ENCODE measurements at regions not wholly inside any gene's neighbourhood (a gene's known extent, or its start where the extent isn't known, plus 50 kb on each side); places are given as distances from the start of the nearest gene placed in this dataset.

- DNase-seq: no peak
Observed at GRCh38 chr6:132868057-132868456, 53.7 kb downstream of the RPS12 start.

DNA sequence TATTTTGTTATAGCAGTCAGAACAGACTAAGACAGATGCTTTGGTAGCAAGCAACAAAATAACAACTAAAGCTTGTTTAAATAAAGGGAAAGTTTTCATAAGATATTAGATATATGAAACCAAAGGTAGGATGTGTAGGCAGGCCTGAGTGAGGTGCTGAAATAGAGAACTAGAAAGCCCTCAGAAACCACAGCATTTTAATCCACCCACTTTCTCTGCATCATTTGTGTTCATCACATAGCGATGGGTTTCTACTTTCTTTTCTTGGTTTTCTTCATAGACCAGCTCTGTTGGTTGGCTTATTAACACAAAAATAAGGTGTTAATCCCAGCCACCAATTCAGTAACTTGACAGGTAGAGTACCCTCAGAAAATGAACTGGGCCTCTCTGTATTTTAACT is 58.6 kb downstream of the RPS12 start:
- no peak for DNase-seq

GRCh38 chr6:132877003-132877402 is 62.6 kb downstream of the RPS12 start:
- DNase-seq: no peak

DNA sequence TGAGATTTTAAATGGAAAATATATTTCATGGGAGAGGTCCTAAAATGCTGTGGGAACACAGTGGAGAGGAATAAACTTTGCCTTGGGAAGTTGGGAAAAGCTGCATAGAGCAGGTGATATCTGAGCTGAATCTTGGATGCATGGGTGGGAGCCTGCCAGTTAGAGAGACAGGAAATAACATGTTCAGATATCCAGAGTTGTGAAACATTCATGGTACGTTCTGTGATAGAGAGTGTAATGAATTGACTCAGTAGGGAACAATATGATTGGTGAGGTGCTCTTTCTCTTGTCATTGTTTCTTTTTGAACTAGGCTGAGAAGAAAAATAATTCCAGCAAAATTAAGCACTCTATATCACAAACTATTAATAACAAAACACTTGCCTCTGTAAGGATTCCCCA is 72.8 kb downstream of the RPS12 start:
- DNase-seq: no peak

- DNase-seq: no peak
Observed at GRCh38 chr6:132888701-132889100, 74.3 kb downstream of the RPS12 start.

- no peak for DNase-seq
Observed at GRCh38 chr6:132892929-132893771, 78.8 kb downstream of the RPS12 start.

GRCh38 chr6:132893772-132894490 is 79.6 kb downstream of the RPS12 start:
- no peak for DNase-seq

DNA sequence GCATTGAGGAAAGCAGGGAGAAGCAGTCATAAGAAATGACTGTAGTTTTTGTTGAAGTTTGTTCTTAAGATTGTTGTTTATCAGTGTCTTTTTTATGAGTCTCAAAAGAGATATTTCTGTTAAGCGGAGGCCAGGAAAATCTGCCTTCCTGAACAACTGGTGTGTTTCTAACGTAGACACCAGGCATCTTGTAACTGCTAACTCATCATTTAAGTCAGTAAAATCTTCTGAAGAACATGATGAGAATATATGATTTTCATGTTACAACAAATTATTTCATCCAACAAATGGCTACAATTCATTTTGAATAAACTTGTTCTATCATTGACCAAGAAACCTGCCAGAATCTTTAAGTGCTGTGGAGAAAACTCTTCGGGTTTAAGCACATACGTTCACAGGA is 84.0 kb downstream of the RPS12 start:
- DNase-seq: no peak

DNA sequence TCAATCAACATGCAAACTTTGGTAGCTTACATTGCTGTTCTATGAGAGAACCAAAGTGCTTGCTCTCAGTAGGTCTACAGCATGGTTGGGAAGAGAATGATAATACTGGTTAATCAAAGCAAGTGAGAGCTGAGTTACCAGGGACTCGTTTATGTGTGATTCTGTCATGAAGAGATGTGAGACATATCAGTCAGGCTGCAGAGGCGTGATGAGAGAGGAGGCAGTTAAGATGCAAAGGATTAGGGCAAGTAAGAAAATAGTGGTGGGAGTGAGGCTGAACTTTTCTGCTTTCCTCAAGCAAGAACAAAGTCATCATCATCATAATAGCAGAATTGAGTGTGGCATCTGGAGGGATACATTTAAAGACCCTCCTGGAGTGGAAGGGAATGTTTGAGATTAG is 86.5 kb downstream of the RPS12 start:
- no peak for DNase-seq

DNA sequence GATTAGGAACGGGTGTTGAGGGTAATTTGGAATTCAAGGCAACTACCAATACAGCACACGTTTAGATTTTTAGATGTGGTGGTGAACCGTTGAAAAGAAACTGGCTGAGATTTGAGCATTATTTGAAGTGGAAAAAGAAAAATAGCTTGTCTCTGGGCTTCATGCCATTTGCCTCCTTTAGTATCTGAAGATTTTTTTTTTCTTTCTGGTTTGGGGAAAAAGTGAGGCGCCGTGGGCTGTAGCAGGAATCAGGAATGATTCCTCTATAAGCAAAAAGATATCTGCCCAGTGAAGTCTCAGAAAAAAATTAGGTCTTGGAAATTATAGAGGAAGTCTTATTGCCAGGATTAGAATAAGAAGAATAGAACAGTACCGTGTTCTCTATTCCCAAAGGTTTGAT is 88.5 kb downstream of the RPS12 start:
- DNase-seq: no peak

DNA sequence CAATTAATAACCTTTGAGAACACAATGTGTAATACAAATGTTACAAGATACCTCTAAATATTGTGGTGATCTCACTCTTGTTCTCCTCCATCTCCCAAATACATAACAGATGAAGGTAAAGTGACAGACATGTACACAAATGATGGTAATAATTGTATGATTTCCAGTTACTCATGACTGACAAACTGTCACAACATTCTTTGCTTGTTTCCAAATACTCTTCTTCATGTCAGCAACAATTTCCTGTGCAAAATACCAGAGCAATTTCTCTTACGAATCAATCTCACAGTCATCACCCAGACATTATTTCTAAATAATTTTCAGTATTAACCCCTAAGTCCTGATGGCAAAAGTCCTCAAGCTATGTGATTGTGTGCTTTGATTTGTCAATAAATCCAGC is 92.9 kb downstream of the RPS12 start:
- DNase-seq: no peak

DNA sequence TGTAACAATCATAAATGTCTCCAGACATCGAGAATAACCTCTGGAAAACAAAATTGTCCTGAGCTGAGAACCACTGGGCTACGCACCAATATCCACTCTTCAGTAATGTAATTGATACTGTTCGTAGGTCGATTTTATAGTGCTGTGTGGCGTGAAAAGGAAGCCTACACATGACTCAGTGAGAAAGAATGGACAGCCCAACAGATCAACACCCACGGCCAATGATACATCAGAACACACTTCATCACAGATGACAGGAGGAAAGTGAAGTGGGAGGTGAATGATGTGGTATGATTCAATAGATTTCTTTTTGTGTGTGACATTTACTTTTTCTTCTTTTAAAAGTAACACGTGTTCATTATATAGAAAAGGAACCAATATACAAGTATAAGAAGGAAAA is 93.5 kb downstream of the RPS12 start:
- DNase-seq: no peak

DNA sequence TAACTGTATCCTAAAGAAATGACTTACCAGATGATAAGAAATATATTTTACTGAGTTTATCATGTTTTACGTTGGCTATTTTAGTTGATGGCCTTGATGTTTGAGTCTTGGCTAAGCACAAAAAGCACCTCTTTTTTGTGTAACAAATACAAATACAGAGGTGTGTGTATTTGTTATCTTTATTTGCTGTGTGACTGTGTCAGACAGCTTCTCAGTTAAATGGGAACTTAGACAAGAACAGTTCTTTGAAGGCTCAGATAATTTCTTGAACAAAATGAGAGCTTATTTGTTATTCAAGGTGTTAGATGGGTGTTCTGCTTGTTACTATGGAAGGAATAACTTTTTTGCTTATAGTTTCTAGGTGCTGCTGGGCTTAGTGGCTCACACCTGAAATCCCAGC is 95.4 kb downstream of the RPS12 start:
- no peak for DNase-seq

- DNase-seq: no peak
Observed at GRCh38 chr6:132910759-132911158, 96.4 kb downstream of the RPS12 start.

GRCh38 chr6:132919045-132919860 is 104.9 kb downstream of the RPS12 start:
- no peak for DNase-seq

- DNase-seq: no peak
Observed at GRCh38 chr6:132927713-132928112, 113.3 kb downstream of the RPS12 start.

DNA sequence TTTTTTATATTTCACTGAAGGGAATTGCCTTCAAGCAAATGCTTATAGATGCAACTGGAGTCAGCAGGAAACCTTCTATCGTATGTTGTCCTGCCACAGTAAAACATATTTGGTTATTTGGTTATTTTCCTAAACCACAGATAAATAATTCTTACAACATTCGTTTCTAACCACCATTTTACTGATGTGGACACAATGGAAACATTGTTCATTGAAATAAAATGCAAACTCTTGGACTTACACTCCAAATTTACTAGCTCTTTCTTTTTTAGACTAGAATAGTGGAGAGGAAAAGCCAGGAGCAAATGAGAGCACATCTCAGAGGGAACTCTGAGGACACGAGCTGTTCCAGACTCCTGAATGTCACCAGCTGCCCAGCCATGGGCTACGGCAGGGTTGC is 114.8 kb downstream of the RPS12 start:
- DNase-seq: no peak

DNA sequence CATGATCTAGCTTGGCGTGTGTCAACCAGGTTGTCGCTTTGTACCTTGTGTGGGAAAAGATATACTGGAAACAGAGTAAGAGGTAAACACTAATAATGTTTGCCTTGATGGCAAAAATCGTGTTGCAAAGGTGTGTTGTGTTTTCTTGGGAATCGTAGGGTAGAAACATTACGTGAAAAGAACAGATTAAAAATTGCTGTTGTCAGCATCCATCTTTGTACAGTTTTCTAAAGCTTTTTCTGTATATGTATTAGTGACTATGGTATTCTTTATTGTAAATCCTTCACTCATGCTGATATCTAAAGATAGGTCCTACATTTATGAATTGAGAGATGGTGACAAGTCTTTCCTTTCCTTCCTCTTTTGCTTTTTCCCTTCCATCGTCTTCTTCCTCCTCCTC is 116.9 kb downstream of the RPS12 start:
- no peak for DNase-seq

- no peak for DNase-seq
Observed at GRCh38 chr6:132931936-132932514, 117.7 kb downstream of the RPS12 start.

DNA sequence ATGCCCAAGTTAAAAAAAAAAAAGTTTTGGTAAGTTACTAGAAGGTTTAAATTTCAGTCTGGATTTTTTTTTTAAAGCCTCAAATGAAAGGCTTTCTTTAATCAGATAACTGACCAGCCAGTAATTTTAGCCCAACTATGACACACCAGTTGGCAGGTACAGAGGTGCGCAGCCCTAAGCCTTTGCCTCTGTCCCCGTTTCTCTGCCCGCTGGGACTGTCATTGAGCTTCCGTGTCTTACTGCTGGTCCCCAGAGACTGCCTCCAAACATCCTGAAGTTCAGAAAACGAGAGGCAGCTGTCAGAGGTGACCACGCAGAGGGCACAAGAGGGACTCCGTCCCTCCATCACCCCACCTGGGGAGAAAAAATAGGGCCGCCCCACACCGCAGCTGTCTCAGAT is 118.2 kb downstream of the RPS12 start:
- DNase-seq: no peak

GRCh38 chr6:132933090-132933489 is 118.7 kb downstream of the RPS12 start:
- DNase-seq: no peak

DNA sequence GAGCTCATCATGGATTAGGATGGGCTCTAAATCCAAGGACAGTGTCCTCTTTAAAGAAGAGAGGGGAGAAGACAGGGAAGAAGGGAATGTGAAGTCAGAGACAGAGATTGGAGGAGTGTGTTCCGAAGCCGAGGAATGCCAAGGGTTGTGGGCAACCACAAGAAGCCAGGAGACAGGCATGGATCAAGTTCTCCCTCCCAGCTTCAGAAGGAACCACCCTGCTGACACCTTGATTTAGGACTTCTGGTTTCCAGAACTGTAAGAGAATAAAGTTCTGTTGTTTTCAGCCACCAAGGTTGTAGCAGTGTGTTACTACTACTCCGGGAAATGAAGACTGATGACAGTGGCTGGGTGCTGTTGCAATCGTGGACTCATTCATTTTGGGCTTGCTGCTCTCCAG is 120.1 kb downstream of the RPS12 start:
- no peak for DNase-seq

GRCh38 chr6:132936646-132937045 is 122.3 kb downstream of the RPS12 start:
- no peak for DNase-seq
